GM19372 (cell line): ENCODE measurements at regions not wholly inside any gene's neighbourhood (a gene's known extent, or its start where the extent isn't known, plus 50 kb on each side); places are given as distances from the start of the nearest gene placed in this dataset.

Experiments used
- ATAC-seq: cut with Tn5 transposase; IDR thresholded peaks from one replicate; pipeline ENCODE4 v1.9.1; 2021; ENCODE audit warnings: mild to moderate bottlenecking, low read depth, moderate library complexity; ENCODE audit not compliant: unreplicated experiment

GRCh38 chr3:115323380-115323779 is 176.3 kb upstream of the ZBTB20 start:
- ATAC-seq, result no peak

DNA sequence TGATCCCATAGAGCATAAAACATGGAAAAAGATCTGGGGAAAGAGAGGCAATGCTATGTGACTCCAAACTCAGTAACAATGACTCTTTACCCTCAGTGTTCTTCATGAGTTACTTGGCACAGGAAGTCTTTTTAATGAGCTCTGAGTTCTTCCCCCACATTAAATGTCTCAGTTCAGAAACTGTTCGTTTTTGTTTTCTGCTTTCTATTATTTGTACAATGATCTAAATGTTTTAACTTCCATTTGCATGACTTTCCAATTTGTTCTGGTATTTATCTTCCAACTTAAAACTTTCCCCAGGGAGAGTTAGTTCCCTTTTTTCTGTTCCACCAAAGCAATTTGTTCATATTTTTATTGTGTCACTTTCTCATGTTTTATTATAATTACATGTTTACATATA is 177.0 kb upstream of the ZBTB20 start:
- ATAC-seq, result no peak

- no peak for ATAC-seq
Measured at GRCh38 chr3:115325539-115325938, 178.5 kb upstream of the ZBTB20 start.

- ATAC-seq, result no peak
Measured at GRCh38 chr3:115330430-115330829, 183.3 kb upstream of the ZBTB20 start.

GRCh38 chr3:115332998-115333397 is 185.9 kb upstream of the ZBTB20 start:
- no peak for ATAC-seq

GRCh38 chr3:115336836-115337235 is 189.7 kb upstream of the ZBTB20 start:
- no peak for ATAC-seq

DNA sequence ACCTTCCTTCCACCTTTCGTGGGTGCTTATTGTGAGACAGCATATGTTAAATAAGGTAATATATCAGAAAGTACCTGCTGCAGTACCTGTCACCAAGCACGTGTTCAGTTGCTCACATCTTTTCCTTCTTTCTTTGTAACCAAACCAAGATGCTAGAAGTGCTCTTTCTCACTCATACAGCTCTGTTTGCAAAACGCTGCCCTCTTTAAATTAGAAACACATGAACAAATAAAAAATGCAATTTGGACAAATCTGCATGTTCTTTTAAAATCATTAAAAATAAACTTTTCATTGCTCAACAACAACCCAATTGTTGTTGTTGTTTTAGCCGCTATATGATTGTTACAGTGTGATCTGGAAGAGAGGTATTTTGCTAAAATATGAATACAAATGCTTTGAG is 193.5 kb upstream of the ZBTB20 start:
- no peak for ATAC-seq

DNA sequence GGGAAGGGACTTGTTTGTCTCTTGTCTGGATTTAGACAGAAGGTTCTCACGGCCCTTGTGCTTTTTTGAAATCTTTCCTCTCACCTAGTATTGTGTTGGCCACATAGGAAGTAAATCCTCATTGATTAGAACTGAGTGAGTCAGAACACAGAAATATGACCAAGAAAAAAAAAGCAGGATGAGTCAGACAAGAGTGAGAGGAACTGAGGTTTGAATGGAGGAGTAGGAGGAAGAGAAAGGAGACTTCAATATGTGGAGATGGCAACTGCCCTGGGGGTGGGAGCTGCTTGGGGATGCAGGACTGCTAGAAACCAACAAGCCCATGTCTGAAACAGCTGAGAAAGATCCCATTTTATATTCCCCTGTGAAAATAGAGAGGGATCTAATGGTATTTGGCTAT is 194.1 kb upstream of the ZBTB20 start:
- ATAC-seq, result no peak

- no peak for ATAC-seq
Measured at GRCh38 chr3:115347737-115348136, 200.6 kb upstream of the ZBTB20 start.

- ATAC-seq, result no peak
Measured at GRCh38 chr3:115348412-115348811, 201.3 kb upstream of the ZBTB20 start.

- no peak for ATAC-seq
Measured at GRCh38 chr3:115348951-115349745, 202.1 kb upstream of the ZBTB20 start.

- ATAC-seq, result no peak
Measured at GRCh38 chr3:115350606-115351005, 203.5 kb upstream of the ZBTB20 start.

DNA sequence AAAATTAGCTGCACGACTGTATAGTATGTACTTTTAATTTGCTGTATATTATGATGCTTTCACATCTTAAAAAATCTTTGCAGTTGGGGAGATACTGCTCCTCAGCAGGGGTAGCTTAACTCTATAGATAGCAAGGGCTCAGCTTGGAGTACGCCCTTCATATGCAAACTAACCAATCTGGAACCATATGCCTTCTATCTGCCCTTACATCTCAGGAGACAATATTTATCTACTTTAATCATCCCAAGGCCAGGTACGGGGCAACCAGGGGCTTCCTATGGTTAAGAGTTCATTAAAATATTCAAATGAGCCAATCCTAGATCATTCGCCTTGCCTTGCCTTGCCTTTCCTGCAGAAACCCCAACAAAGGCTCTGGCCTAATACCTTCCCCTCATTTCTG is 204.1 kb upstream of the ZBTB20 start:
- ATAC-seq, result no peak

DNA sequence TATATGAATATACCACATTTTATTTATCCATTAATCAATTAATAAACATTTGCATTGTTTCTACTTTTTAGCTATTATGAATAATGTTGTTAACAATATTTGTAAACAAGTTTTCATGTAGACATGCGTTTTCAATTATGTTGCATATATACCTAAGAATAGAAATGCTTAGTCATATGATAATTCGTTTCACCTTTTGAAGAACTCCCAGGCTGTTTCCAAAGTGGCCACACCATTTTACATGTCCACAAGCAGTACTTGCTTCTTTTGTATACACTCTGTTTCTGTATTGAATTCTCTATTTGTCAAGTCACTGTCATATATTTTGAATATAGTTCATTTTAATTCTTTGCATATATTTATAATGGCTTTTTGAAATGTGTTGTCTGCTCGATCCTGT is 206.9 kb upstream of the ZBTB20 start:
- no peak for ATAC-seq

GRCh38 chr3:115357456-115357855 is 210.4 kb upstream of the ZBTB20 start:
- ATAC-seq, result no peak

DNA sequence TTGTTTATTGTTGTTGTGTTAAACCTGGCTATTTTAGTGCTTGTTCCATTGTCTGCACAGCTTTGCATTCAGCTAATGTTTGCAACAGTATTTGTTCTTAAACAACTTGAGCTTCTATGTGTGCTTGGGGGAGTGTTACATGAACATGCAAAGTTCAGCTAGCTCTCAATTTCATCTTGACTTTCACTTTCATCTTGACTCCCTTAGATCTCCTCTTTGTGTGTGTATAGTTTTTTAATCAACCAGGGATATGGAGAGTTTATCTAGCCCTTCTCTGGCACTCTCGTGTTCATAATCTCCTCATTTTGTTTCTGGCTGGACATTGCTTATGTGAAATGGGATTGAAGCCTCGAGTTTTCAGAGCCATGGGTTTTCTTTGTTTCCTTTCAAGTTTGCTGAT is 212.4 kb upstream of the ZBTB20 start:
- peak; percentile 68 for ATAC-seq

DNA sequence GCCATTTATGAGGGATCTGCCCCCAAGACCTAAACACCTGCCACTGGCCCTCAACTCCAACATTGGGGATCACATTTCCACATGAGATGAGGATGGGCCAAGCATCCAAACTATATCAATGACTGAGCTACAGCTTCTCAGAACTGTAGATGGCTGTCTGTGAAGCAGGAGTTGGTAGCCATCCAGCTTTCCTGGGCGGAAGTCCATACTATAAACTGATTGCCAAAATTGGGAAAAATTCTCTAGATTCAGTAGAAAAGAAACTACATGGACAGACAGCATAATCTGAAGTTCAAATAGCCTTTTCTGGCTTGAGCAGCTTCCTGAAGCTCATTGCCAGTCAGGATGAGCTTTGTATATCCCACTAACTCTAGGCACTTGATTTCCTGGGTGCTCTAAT is 214.7 kb upstream of the ZBTB20 start:
- ATAC-seq, result no peak

- ATAC-seq, result no peak
Measured at GRCh38 chr3:115363071-115363470, 216.0 kb upstream of the ZBTB20 start.

GRCh38 chr3:115369021-115369420 is 221.9 kb upstream of the ZBTB20 start:
- ATAC-seq, result no peak

- ATAC-seq, result no peak
Measured at GRCh38 chr3:115375362-115375761, 228.3 kb upstream of the ZBTB20 start.

DNA sequence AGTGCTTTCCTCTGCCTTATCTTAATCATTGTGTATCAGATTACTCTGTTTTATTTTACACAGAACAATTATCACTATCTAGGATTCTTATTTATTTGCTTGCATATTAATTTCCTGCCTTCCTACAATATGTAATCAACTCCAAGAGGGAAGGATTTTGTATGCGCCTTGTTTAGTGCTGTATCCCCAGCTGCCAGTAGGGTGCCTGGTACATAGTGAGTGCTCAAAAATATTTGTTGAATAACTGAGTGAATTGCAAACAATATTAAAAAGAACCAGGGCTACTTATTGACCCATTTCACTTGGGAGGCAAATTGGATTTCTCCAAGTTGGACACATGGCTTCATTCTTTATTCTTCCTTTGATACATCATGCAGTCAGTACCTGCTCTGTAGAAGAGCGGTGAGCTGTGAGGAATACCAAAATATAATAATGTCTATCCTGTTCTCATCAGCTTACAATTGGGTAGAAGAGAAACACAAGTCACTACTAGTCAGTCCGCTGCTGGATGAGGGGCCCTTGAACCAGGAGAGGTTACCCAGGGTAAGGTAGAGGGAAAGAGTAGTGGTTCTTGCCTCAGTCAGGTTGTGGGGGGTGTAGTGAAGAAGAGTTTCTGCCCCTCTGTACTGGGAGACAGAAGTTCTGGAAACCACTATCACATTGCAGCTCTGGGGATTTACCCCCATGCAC is 233.9 kb upstream of the ZBTB20 start:
- ATAC-seq, result no peak

- no peak for ATAC-seq
Measured at GRCh38 chr3:115381573-115381912, 234.5 kb upstream of the ZBTB20 start.
